HG03159 (cell line): ENCODE measurements at regions not wholly inside any gene's neighbourhood (a gene's known extent, or its start where the extent isn't known, plus 50 kb on each side); places are given as distances from the start of the nearest gene placed in this dataset.

ENCODE experiments used
- ATAC-seq: cut with Tn5 transposase; IDR thresholded peaks from one replicate; pipeline ENCODE4 v1.9.1; 2021; ENCODE audit warnings: mild to moderate bottlenecking, moderate library complexity; ENCODE audit not compliant: unreplicated experiment

DNA sequence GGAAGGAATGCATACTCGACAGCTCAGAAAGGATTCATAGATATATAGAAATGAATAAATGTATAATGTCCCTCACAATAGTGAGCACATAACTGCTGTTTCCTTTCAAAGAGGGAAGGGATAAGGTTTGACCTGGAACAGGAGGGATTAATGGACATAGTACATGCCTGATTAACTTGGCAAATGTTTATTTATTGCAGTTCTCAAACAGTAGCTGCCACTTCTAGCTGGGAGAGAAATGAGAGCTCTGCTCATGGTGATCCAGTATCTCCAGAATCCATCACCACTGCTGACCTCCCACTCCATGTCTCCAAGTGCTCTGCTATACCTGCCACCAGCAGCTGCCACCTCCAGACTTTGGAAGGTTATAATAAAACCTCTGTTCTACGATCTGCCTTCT, 108.1 kb downstream of the LRIG3 start:
- no peak for ATAC-seq

- ATAC-seq = no peak
Observed at GRCh38 chr12:58814036-58814435, 106.3 kb downstream of the LRIG3 start.

DNA sequence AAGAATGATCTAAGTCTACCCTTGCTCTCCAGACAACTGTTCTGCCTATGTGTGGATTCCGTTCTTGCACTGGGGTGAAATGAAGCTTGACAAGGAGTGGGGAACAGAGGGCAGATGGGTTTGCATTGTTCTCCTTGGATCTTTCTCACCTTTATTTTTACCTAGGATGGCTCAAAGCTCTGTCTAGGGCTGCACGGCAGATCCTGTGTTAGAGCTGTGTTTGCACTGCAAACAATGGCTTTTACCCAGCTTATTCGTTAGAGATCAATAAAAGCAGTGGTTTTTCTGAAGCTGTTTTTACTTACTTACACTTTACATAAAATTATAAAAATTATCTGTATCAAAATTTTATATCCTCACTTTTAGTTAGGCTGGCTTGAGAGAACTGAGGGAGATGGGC, 105.1 kb downstream of the LRIG3 start:
- ATAC-seq = no peak

- no peak for ATAC-seq
Observed at GRCh38 chr12:58818546-58818945, 101.8 kb downstream of the LRIG3 start.

DNA sequence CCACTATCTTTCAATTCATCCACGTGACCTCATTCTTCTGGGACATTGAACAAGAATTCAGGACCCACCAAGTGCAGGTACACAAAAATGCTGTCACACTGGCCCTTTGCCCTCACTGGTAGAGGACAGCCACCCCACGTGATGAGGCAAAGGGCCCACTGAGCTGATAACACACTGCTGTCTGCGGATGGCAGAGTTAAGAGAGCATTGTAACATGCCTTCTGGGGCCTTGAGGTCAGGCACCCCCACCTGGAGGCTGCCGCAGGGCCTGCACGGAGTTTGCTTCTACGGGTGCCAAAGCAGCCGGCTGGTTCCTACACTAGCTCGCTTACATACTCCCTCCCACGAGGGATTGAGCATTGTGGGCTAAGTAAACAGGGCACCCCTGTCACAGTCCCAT, 101.0 kb downstream of the LRIG3 start:
- no peak for ATAC-seq

DNA sequence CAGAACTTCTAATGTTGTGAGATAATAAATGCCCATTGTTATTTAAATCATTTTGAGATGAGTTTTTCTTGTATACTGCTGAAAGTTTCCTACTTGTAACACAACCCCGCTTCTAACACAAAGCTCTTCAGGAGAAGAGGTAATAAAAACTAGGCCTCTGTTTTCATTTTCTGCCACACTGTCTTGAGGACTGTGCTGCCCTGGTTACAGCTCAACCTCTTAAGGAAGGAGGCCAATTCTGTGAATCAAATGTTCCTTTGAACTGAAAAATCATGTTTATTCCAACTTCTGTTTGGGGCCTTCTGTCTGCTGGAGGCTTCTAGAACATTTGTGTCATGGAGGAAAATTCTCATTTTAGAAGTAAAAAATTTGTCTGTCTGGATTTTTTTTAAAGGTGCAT, 100.3 kb downstream of the LRIG3 start:
- ATAC-seq = no peak
